Trophoblast cell (in vitro differentiated cells and primary cell): ENCODE measurements at regions not wholly inside any gene's neighbourhood (a gene's known extent, or its start where the extent isn't known, plus 50 kb on each side); places are given as distances from the start of the nearest gene placed in this dataset.

ENCODE experiments used
- DNase-seq, 2 donors: peaks; one replicate each; pipeline ENCODE4 v3.0.0-alpha.2; 2016
- H2AFZ ChIP-seq: 2 replicates; pipeline ENCODE4 v1.6.1; 2013; ENCODE audit warnings: low read length, moderate library complexity, mild to moderate bottlenecking; ENCODE audit not compliant: insufficient read depth, poor library complexity
- H2AK5ac ChIP-seq: 2 replicates; pipeline ENCODE4 v1.6.1; 2013; ENCODE audit warnings: mild to moderate bottlenecking, low read length
- H2BK120ac ChIP-seq: 2 replicates; pipeline ENCODE4 v1.6.1; 2013; ENCODE audit warnings: low read length, mild to moderate bottlenecking, moderate library complexity; ENCODE audit not compliant: insufficient read depth, poor library complexity
- H2BK12ac ChIP-seq: 2 replicates; pipeline ENCODE4 v1.6.1; 2013; ENCODE audit warnings: mild to moderate bottlenecking, low read length, moderate library complexity
- H2BK5ac ChIP-seq: 2 replicates; pipeline ENCODE4 v1.6.1; 2013; ENCODE audit warnings: low read length, low read depth, moderate library complexity, mild to moderate bottlenecking; ENCODE audit not compliant: poor library complexity
- H3K14ac ChIP-seq: 2 replicates; pipeline ENCODE4 v1.6.1; 2013; ENCODE audit warnings: mild to moderate bottlenecking, low read length
- H3K18ac ChIP-seq: 2 replicates; pipeline ENCODE4 v1.6.1; 2013; ENCODE audit warnings: mild to moderate bottlenecking, low read length
- H3K23ac ChIP-seq: 2 replicates; pipeline ENCODE4 v1.6.1; 2013; ENCODE audit warnings: low read length
- H3K27ac ChIP-seq: 2 replicates; pipeline ENCODE4 v1.5.1; 2013; ENCODE audit warnings: low read depth, mild to moderate bottlenecking, inconsistent platforms, low read length, moderate library complexity
- H3K27me3 ChIP-seq: 2 replicates; pipeline ENCODE4 v1.6.1; 2013; ENCODE audit warnings: inconsistent platforms, mild to moderate bottlenecking, low read length, moderate library complexity; ENCODE audit not compliant: insufficient read depth
- H3K36me3 ChIP-seq, 2 experiments: 1 replicate in 1 of 2; 2 replicates in 1 of 2; pipeline ENCODE4 v1.6.1; 2013; ENCODE audit warnings: low read length in 2 of 2, mild to moderate bottlenecking in 2 of 2, moderate library complexity in 1 of 2; ENCODE audit not compliant: insufficient read depth in 2 of 2, control insufficient read depth in 1 of 2
- H3K4ac ChIP-seq: 2 replicates; pipeline ENCODE4 v1.6.1; 2013; ENCODE audit warnings: low read depth, mild to moderate bottlenecking, low read length, moderate library complexity
- H3K4me1 ChIP-seq, 2 experiments: 1 replicate in 1 of 2; 2 replicates in 1 of 2; pipeline ENCODE4 v1.6.1; 2013; ENCODE audit warnings: low read length in 2 of 2, mild to moderate bottlenecking in 2 of 2, moderate library complexity in 1 of 2; ENCODE audit not compliant: insufficient read depth in 2 of 2, control insufficient read depth in 1 of 2
- H3K4me2 ChIP-seq: 2 replicates; pipeline ENCODE4 v1.6.1; 2013; ENCODE audit warnings: inconsistent platforms, mild to moderate bottlenecking, low read length, moderate library complexity
- H3K4me3 ChIP-seq: 2 replicates; pipeline ENCODE4 v1.5.1; 2013; ENCODE audit warnings: mild to moderate bottlenecking, low read depth, low read length, inconsistent platforms
- H3K79me1 ChIP-seq: one replicate; pipeline ENCODE4 v1.6.1; 2013; ENCODE audit warnings: low read length
- H3K79me2 ChIP-seq: 2 replicates; pipeline ENCODE4 v1.6.1; 2013; ENCODE audit warnings: low read length, mild to moderate bottlenecking; ENCODE audit not compliant: control insufficient read depth, insufficient read depth, poor library complexity
- H3K9ac ChIP-seq: 2 replicates; pipeline ENCODE4 v1.6.1; 2013; ENCODE audit warnings: mild to moderate bottlenecking, low read length
- H3K9me3 ChIP-seq: 2 replicates; pipeline ENCODE4 v1.6.1; 2013; ENCODE audit warnings: low read depth, mild to moderate bottlenecking, control low read depth, inconsistent platforms, low read length; ENCODE audit not compliant: insufficient read depth
- H4K12ac ChIP-seq: 2 replicates; pipeline ENCODE4 v1.6.1; 2013; ENCODE audit warnings: low read depth, mild to moderate bottlenecking, low read length, moderate library complexity
- H4K8ac ChIP-seq: 2 replicates; pipeline ENCODE4 v1.6.1; 2013; ENCODE audit warnings: low read depth, mild to moderate bottlenecking, low read length, moderate library complexity
- H4K91ac ChIP-seq: one replicate; pipeline ENCODE4 v1.6.1; 2013; ENCODE audit warnings: low read depth, mild to moderate bottlenecking, low read length, moderate library complexity
- whole genome bisulfite sequencing: extraction: QIAGEN DNeasy Blood & Tissue Kit; methylation state at CpG from one replicate; pipeline ENCODE4 v1.1.7; 2013; ENCODE audit warnings: missing lambda C conversion rate; ENCODE audit not compliant: insufficient read length, insufficient coverage; ENCODE audit errors: extremely low coverage; 5-methylcytosine and 5-hydroxymethylcytosine counted together

DNA sequence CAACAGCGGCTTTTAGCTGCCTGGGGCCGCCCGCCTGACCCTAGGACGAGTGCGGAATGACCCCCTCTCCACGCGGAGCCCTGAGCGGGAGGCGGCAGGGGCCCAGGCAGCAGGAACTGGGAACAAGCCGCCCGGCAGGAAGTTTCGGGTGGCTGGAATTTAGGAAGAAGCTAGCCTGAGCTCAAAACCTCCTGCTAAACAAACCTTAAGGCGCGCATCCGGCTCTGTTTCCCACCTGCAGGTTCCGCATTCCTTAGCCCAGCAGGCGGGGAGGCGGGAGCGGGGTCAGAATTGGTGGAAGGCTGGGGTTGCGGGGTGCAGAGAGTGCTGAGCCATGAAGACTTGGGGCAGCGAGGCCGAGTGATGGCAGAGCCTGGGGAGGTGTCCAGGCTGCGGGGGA, 813.9 kb downstream of the KCNJ18 start:
- Histone ChIP-seq H3K36me3 (no peaks in the 10 kb centered on the region), H2AFZ (no peak overlapping the region), H3K4me2 (no peak overlapping the region), H3K23ac (no peak overlapping the region), H3K79me2 (no peaks in the 10 kb centered on the region), H3K4me1 (no peaks in the 10 kb centered on the region), H4K8ac (no peak overlapping the region), H2BK12ac (no peak overlapping the region), H3K4ac (no peak overlapping the region), H3K9ac (no peak overlapping the region), H2BK5ac (no peak overlapping the region), H3K27me3 (no peaks in the 10 kb centered on the region), H2AK5ac (no peak overlapping the region), H3K79me1 (no peaks in the 10 kb centered on the region), H3K9me3 (peaks cover 52% of the 10 kb centered on the region), H3K14ac (no peak overlapping the region), H3K4me3 (no peak overlapping the region), H4K12ac (no peak overlapping the region), H3K18ac (no peak overlapping the region), H3K27ac (no peak overlapping the region), H4K91ac (no peak overlapping the region), H2BK120ac (no peak overlapping the region)
- no CpG with 5 or more reads among the region's 23 CpGs for WGBS
- DNase-seq: no peak

GRCh38 chr17:22506861-22507260, 814.5 kb downstream of the KCNJ18 start:
- Histone ChIP-seq H3K23ac (no peak overlapping the region), H4K8ac (no peak overlapping the region), H3K27me3 (no peaks in the 10 kb centered on the region), H3K4me1 (no peaks in the 10 kb centered on the region), H3K4me3 (no peak overlapping the region), H2BK5ac (no peak overlapping the region), H2BK12ac (no peak overlapping the region), H3K9ac (no peak overlapping the region), H3K9me3 (peaks cover 57% of the 10 kb centered on the region), H4K91ac (no peak overlapping the region), H3K79me1 (no peaks in the 10 kb centered on the region), H2AK5ac (no peak overlapping the region), H3K27ac (no peak overlapping the region), H3K14ac (no peak overlapping the region), H3K79me2 (no peaks in the 10 kb centered on the region), H3K18ac (no peak overlapping the region), H3K4ac (no peak overlapping the region), H3K4me2 (no peak overlapping the region), H3K36me3 (no peaks in the 10 kb centered on the region), H2AFZ (no peak overlapping the region), H4K12ac (no peak overlapping the region), H2BK120ac (no peak overlapping the region)
- WGBS: no CpG with 5 or more reads among the region's 7 CpGs
- no peak for DNase-seq

GRCh38 chr17:22507823-22508222, 815.5 kb downstream of the KCNJ18 start:
- no peaks in the 10 kb centered on the region for H3K36me3 ChIP-seq
- H4K12ac ChIP-seq: no peak overlapping the region
- H3K4me2 ChIP-seq: no peak overlapping the region
- H2AFZ ChIP-seq: no peak overlapping the region
- no peak overlapping the region for H2BK5ac ChIP-seq
- H3K18ac ChIP-seq: no peak overlapping the region
- peak overlapping the region; percentile 30 for H3K4me3 ChIP-seq
- no peak overlapping the region for H3K27ac ChIP-seq
- H2BK12ac ChIP-seq: no peak overlapping the region
- no peaks in the 10 kb centered on the region for H3K79me2 ChIP-seq
- H3K23ac ChIP-seq: no peak overlapping the region
- no peaks in the 10 kb centered on the region for H3K4me1 ChIP-seq
- DNase-seq: no peak
- H2AK5ac ChIP-seq: no peak overlapping the region
- H4K8ac ChIP-seq: no peak overlapping the region
- no peak overlapping the region for H4K91ac ChIP-seq
- peaks cover 57% of the 10 kb centered on the region for H3K9me3 ChIP-seq
- no peaks in the 10 kb centered on the region for H3K79me1 ChIP-seq
- H2BK120ac ChIP-seq: no peak overlapping the region
- H3K27me3 ChIP-seq: no peaks in the 10 kb centered on the region
- no peak overlapping the region for H3K4ac ChIP-seq
- no peak overlapping the region for H3K9ac ChIP-seq
- WGBS: no CpG with 5 or more reads among the region's 5 CpGs
- H3K14ac ChIP-seq: no peak overlapping the region

DNA sequence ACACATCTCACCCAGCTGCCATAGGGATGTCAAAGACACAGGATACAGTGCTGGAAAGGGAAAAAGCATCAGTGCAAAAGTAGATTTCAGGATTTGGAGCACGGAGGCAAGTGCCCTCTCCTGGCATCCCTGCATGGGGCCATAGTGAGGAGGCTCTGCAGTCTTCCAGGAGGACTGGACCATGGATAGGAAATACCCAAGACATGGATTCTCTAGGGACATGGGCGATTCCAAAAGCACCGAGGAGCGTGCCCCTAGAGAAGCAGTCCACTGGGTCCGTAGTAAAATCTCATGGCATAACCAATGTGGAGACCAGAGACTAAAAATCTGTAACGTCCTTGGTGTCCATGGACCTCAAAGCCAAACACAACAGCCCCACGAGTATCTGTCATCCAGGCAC, 818.2 kb downstream of the KCNJ18 start:
- no peak overlapping the region for H4K91ac ChIP-seq
- H3K4me1 ChIP-seq: no peaks in the 10 kb centered on the region

More for the DNA sequence above, 818.2 kb downstream of the KCNJ18 start:
- Histone ChIP-seq H3K36me3 (no peaks in the 10 kb centered on the region), H3K18ac (no peak overlapping the region), H2BK120ac (no peak overlapping the region), H3K4me2 (no peak overlapping the region), H2BK5ac (no peak overlapping the region), H3K79me1 (no peaks in the 10 kb centered on the region), H2BK12ac (no peak overlapping the region), H3K9me3 (peaks cover 55% of the 10 kb centered on the region), H3K4ac (no peak overlapping the region), H3K23ac (no peak overlapping the region), H3K79me2 (no peaks in the 10 kb centered on the region), H2AK5ac (no peak overlapping the region), H4K12ac (no peak overlapping the region), H4K8ac (no peak overlapping the region), H2AFZ (no peak overlapping the region), H3K27ac (no peak overlapping the region), H3K14ac (no peak overlapping the region), H3K27me3 (no peaks in the 10 kb centered on the region), H3K4me3 (no peak overlapping the region), H3K9ac (no peak overlapping the region)
- DNase-seq: no peak
- no CpG with 5 or more reads among the region's 7 CpGs for WGBS
